ENCODE measurements at regions not wholly inside any gene's neighbourhood (a gene's known extent, or its start where the extent isn't known, plus 50 kb on each side); places are given as distances from the start of the nearest gene placed in this dataset.
A peak's percentile ranks its signal among the peaks of the same experiment; 100 is the strongest.

GRCh38 chr1:239778208-239778813, 313.4 kb upstream of the FMN2 start:
- no peak for DNase-seq (ENCODE audit: extremely low read depth, low read depth)

GRCh38 chr1:239779962-239780361, 311.7 kb upstream of the FMN2 start:
- no peak for DNase-seq (ENCODE audit: extremely low read depth, low read depth)

- DNase-seq (ENCODE audit: extremely low read depth, low read depth), result no peak
Observed at GRCh38 chr1:239784896-239785295, 306.8 kb upstream of the FMN2 start.

GRCh38 chr1:239785576-239785975, 306.1 kb upstream of the FMN2 start:
- DNase-seq (ENCODE audit: extremely low read depth, low read depth), result no peak

GRCh38 chr1:239786464-239786863, 305.2 kb upstream of the FMN2 start:
- DNase-seq (ENCODE audit: extremely low read depth, low read depth), result no peak

- DNase-seq (ENCODE audit: extremely low read depth, low read depth), result no peak
Observed at GRCh38 chr1:239792157-239792556, 299.5 kb upstream of the FMN2 start.

GRCh38 chr1:239795304-239795703, 296.4 kb upstream of the FMN2 start:
- no peak for DNase-seq (ENCODE audit: extremely low read depth, low read depth)

- DNase-seq (ENCODE audit: extremely low read depth, low read depth), result no peak
Observed at GRCh38 chr1:239799617-239800016, 292.1 kb upstream of the FMN2 start.

- no peak for DNase-seq (ENCODE audit: extremely low read depth, low read depth)
Observed at GRCh38 chr1:239800861-239801260, 290.8 kb upstream of the FMN2 start.

- no peak for DNase-seq (ENCODE audit: extremely low read depth, low read depth)
Observed at GRCh38 chr1:239802275-239802674, 289.4 kb upstream of the FMN2 start.

- DNase-seq (ENCODE audit: extremely low read depth, low read depth), result no peak
Observed at GRCh38 chr1:239803781-239804180, 287.9 kb upstream of the FMN2 start.

- DNase-seq (ENCODE audit: extremely low read depth, low read depth), result no peak
Observed at GRCh38 chr1:239804266-239804665, 287.4 kb upstream of the FMN2 start.

- no peak for DNase-seq (ENCODE audit: extremely low read depth, low read depth)
Observed at GRCh38 chr1:239805042-239805441, 286.6 kb upstream of the FMN2 start.

GRCh38 chr1:239805851-239806772, 285.6 kb upstream of the FMN2 start:
- DNase-seq (ENCODE audit: extremely low read depth, low read depth), result no peak

- no peak for DNase-seq (ENCODE audit: extremely low read depth, low read depth)
Observed at GRCh38 chr1:239806897-239807296, 284.8 kb upstream of the FMN2 start.

- DNase-seq (ENCODE audit: extremely low read depth, low read depth), result no peak
Observed at GRCh38 chr1:239807361-239807760, 284.3 kb upstream of the FMN2 start.

- DNase-seq (ENCODE audit: extremely low read depth, low read depth), result no peak
Observed at GRCh38 chr1:239810061-239810481, 281.6 kb upstream of the FMN2 start.

GRCh38 chr1:239811211-239811885, 280.3 kb upstream of the FMN2 start:
- DNase-seq (ENCODE audit: extremely low read depth, low read depth), result no peak

- no peak for DNase-seq (ENCODE audit: extremely low read depth, low read depth)
Observed at GRCh38 chr1:239812580-239812979, 279.1 kb upstream of the FMN2 start.

- DNase-seq (ENCODE audit: extremely low read depth, low read depth), result peak; percentile 85
Observed at GRCh38 chr1:239814306-239814881, 277.3 kb upstream of the FMN2 start.

- DNase-seq (ENCODE audit: extremely low read depth, low read depth), result no peak
Observed at GRCh38 chr1:239815074-239815473, 276.6 kb upstream of the FMN2 start.
